Upper lobe of right lung (tissue), 1 donor: ENCODE measurements at regions not wholly inside any gene's neighbourhood (a gene's known extent, or its start where the extent isn't known, plus 50 kb on each side); places are given as distances from the start of the nearest gene placed in this dataset.

ENCODE experiments used
- ATAC-seq: fragments of 200-7000 bp; cut with Tn5 transposase; one replicate; pipeline ENCODE4 v1.9.1; 2020; ENCODE audit warnings: mild to moderate bottlenecking, moderate library complexity
- DNase-seq: peaks from one replicate; pipeline ENCODE4 v3.0.0-alpha.2; 2020
- H3K27ac ChIP-seq: fragments of 200-600 bp; one replicate; pipeline ENCODE4 v1.8.0; 2022
- H3K27me3 ChIP-seq: fragments of 200-600 bp; one replicate; pipeline ENCODE4 v1.8.0; 2022; ENCODE audit warnings: mild to moderate bottlenecking
- H3K36me3 ChIP-seq: fragments of 200-600 bp; one replicate; pipeline ENCODE4 v1.8.0; 2022
- H3K4me1 ChIP-seq: fragments of 200-600 bp; one replicate; pipeline ENCODE4 v1.8.0; 2022
- H3K4me3 ChIP-seq: fragments of 200-600 bp; one replicate; pipeline ENCODE4 v1.8.0; 2022; ENCODE audit warnings: mild to moderate bottlenecking
- H3K9me3 ChIP-seq: fragments of 200-600 bp; one replicate; pipeline ENCODE4 v1.8.0; 2022
- CTCF ChIP-seq: fragments of 200-600 bp; IDR thresholded peaks from one replicate; pipeline ENCODE4 v1.8.0; 2022; ENCODE audit warnings: antibody characterized with exemption
- intact Hi-C: fragments of 100-400 bp; cut with DNase I; formaldehyde crosslinking; loops from one replicate; pipeline ENCODE4 v1.11.0; 2022
- donor health status: DM: no; HTN: yes; CAD: no; lungs with severe emphysema.

GRCh38 chr6:10465629-10466499 is 51.0 kb upstream of the TFAP2A start:
- no peak overlapping the region for H3K27ac ChIP-seq
- DNase-seq (no peak), ATAC-seq (peak; percentile 69)
- no peaks in the 10 kb centered on the region for H3K36me3 ChIP-seq
- no peaks in the 10 kb centered on the region for H3K4me1 ChIP-seq
- H3K27me3 ChIP-seq: no peaks in the 10 kb centered on the region
- H3K9me3 ChIP-seq: no peaks in the 10 kb centered on the region
- TF ChIP-seq CTCF: peak; percentile 38
- intact Hi-C loops: no loop called here
- no peak overlapping the region for H3K4me3 ChIP-seq
